Large intestine (tissue), 3 donors: ENCODE measurements at regions not wholly inside any gene's neighbourhood (a gene's known extent, or its start where the extent isn't known, plus 50 kb on each side); places are given as distances from the start of the nearest gene placed in this dataset.

ENCODE experiments used
- DNase-seq, 2 donors: peaks; one replicate each; pipeline versions ENCODE4 v3.0.0 to v3.0.0-alpha.2; 2013
- H3K27ac ChIP-seq: one replicate; pipeline ENCODE4 v1.5.1; 2013; ENCODE audit warnings: low read length
- H3K27me3 ChIP-seq: 2 replicates; pipeline ENCODE4 v1.6.1; 2013; ENCODE audit warnings: low read length; ENCODE audit not compliant: control insufficient read depth, insufficient read depth
- H3K36me3 ChIP-seq: 2 replicates; pipeline ENCODE4 v1.6.1; 2013; ENCODE audit warnings: low read length; ENCODE audit not compliant: control insufficient read depth, insufficient read depth
- H3K4me1 ChIP-seq: one replicate; pipeline ENCODE4 v1.6.1; 2013; ENCODE audit warnings: low read length; ENCODE audit not compliant: control insufficient read depth, insufficient read depth
- H3K4me3 ChIP-seq: one replicate; pipeline ENCODE4 v1.5.1; 2013; ENCODE audit warnings: low read length
- H3K9me3 ChIP-seq: one replicate; pipeline ENCODE4 v1.6.1; 2013; ENCODE audit warnings: mild to moderate bottlenecking, low read depth, low read length, moderate library complexity; ENCODE audit not compliant: control insufficient read depth
- WGBS: methylation state at CpG from one replicate; pipeline ENCODE4 v1.1.5; 2013; ENCODE audit warnings: low lambda C conversion rate; ENCODE audit not compliant: insufficient coverage; 5-methylcytosine and 5-hydroxymethylcytosine counted together

DNA sequence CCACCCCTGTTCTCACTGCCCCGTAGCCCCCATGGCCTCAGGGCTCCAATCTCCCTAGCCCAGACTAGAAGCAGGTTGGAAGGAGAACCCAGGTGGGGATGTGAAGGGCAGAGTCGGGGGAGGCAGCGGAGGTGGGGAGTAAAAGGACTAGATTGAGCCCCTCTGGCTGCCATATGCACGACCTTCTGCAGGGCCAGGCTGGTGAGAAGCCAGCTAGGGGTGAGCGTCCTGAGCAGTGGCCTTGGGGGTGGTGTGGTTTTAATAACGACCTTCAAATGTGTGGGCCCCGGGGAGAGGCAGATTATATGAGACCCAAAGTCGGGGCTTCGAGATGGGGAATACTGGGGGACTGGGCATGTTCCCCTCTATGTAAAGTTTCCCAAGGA is 139.5 kb downstream of the C9orf50 start:
- no peaks in the 10 kb centered on the region for H3K27me3 ChIP-seq
- H3K4me1 ChIP-seq = peaks cover 53% of the 10 kb centered on the region
- DNase-seq = no peak
- no peaks in the 10 kb centered on the region for H3K9me3 ChIP-seq
- H3K4me3 ChIP-seq = peak overlapping the region; percentile 49
- H3K36me3 ChIP-seq = no peaks in the 10 kb centered on the region
- H3K27ac ChIP-seq = peak overlapping the region; percentile 98
- WGBS = no CpG with 5 or more reads among the region's 9 CpGs

- WGBS = no CpG with 5 or more reads among the region's 1 CpG
- peaks cover 53% of the 10 kb centered on the region for H3K4me1 ChIP-seq
- DNase-seq = peak in 1 of 2 donors; percentile 51
Observed at GRCh38 chr9:129480745-129481144, 140.2 kb downstream of the C9orf50 start.

DNA sequence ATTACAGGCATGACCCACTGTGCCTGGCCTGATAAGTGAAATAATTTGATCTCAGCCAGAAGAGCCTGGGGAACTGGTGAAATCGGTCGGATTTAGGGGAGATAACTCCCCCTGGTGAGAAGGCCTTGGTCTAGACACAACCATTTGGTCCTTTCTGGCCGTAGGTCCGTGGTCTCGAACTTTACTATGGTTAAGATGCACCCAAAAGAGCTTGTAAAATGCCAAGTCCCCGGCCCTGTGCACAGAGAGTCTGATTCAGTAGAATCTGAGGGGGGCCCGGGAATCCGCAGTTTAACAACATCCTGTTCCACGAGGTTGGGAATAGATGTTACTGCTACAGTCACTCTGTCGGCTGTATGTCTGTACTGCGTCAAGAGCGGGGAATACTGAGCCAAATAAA is 140.7 kb downstream of the C9orf50 start:
- no peak overlapping the region for H3K4me3 ChIP-seq
- peaks cover 53% of the 10 kb centered on the region for H3K4me1 ChIP-seq
- H3K27me3 ChIP-seq = no peaks in the 10 kb centered on the region
- no peaks in the 10 kb centered on the region for H3K36me3 ChIP-seq
- peaks cover under 1% of the 10 kb centered on the region for H3K9me3 ChIP-seq
- peak overlapping the region; percentile 98 for H3K27ac ChIP-seq
- no peak for DNase-seq
- no CpG with 5 or more reads among the region's 12 CpGs for WGBS

More at GRCh38 chr9:129480745-129481144, 140.2 kb downstream of the C9orf50 start:
- peak overlapping the region; percentile 98 for H3K27ac ChIP-seq
- no peaks in the 10 kb centered on the region for H3K9me3 ChIP-seq
- H3K4me3 ChIP-seq = no peak overlapping the region
- no peaks in the 10 kb centered on the region for H3K36me3 ChIP-seq
- H3K27me3 ChIP-seq = no peaks in the 10 kb centered on the region

- DNase-seq = no peak
- Histone ChIP-seq H3K9me3 (peaks cover 7% of the 10 kb centered on the region), H3K27ac (no peak overlapping the region), H3K4me3 (no peak overlapping the region), H3K27me3 (no peaks in the 10 kb centered on the region), H3K36me3 (no peaks in the 10 kb centered on the region), H3K4me1 (peaks cover 53% of the 10 kb centered on the region)
- 86% methylated on average over 1 of the region's 7 CpGs for WGBS
Observed at GRCh38 chr9:129479631-129480011, 141.3 kb downstream of the C9orf50 start.

DNA sequence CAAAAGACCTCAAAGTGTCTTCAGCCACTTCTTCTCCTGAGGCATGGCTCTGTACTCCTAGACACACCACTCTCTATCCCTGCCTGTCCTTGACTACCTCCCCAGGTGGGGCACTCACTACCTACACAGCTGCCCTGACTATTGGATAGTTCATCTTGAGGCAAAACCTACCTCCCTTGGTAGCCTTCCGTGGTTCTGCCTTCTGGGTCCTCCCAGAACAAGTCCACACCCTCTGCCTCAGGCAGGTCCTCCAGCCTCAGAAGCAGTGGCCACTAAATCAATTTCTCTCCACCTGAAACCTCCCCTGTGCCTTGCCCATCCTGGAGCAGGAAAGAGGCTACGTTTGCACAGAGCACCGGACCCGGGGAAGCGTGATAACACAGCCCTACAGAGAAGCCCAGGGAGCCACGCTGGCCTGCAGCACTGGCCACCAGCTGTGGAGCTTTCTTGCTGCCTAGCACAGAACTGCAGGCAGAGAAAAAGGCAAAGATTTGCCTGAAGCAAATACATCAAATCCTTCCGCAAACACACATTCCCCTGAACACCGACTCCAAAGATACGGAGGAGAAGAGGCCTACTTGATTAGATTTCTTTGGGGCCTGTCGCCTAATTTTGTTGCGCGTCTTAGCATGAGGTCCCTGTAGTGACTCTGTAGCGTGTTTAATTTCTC is 141.8 kb downstream of the C9orf50 start:
- no peaks in the 10 kb centered on the region for H3K27me3 ChIP-seq
- H3K9me3 ChIP-seq = peaks cover 10% of the 10 kb centered on the region
- no peak overlapping the region for H3K4me3 ChIP-seq
- peak in 1 of 2 donors; percentile 17 for DNase-seq
- no peaks in the 10 kb centered on the region for H3K36me3 ChIP-seq
- H3K4me1 ChIP-seq = peaks cover 49% of the 10 kb centered on the region
- peak overlapping the region; percentile 36 for H3K27ac ChIP-seq
- WGBS = no CpG with 5 or more reads among the region's 13 CpGs

DNA sequence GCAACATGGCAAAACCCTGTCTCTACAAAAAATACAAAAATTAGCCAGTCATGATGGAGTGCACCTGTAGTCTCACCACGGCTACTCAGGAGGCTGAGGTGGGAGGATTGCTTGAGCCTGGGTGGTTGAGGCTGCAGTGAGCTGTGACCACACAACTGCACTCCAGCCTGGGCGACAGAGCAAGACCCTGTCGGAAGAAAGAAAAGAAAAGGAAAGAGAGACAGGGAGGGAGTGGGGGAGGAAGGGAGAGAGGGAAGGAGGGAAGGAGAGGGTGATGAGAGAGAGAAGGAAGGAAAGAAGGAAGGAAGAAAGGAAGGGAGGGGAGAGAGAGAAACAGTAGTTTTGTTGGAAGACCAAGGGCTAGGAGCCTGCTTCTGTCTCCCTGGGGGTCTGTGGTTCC is 142.4 kb downstream of the C9orf50 start:
- H3K4me1 ChIP-seq = peaks cover 43% of the 10 kb centered on the region
- no peak for DNase-seq
- H3K27me3 ChIP-seq = no peaks in the 10 kb centered on the region
- no peak overlapping the region for H3K27ac ChIP-seq
- H3K9me3 ChIP-seq = peaks cover 10% of the 10 kb centered on the region
- H3K4me3 ChIP-seq = no peak overlapping the region
- H3K36me3 ChIP-seq = no peaks in the 10 kb centered on the region
- WGBS = 91% methylated on average over 1 of the region's 3 CpGs

DNA sequence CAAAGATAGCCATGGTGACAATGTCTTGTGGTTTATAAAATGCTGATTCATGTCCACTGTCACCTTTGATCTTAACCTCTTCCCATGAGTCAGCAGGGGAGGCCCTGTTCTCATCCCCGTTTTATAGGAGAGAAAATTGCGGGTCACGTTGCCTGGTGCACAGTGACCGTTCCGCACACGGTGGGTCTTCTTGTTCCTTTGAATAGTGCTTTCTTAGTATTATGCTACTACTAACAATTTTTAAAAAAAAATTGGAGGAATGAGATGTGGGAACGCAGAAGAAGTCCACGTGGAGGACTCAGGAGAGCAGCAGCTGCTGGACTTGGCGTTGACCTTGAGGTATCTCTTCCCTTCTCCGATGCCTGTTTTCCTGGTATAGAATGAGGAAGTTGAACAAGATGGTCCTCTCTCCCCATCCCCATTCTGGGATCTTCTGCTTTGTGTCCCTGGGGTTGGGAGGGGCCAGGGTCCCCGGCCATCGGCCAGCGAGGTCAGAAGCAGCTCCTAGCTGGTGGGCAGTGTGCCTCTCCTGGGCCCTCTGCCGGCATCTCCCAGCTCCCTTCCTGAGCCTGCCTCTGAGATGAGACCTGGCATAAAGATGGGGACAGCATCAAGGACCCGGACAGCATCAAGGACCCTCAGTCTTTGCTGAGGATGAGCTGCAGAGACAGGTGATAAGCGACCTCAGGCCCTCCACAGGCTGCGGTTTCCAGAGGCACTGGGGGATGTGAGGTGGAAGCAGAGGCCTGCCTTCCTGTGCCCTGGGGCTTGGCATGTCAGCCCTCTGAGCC is 143.9 kb downstream of the C9orf50 start:
- peaks cover 36% of the 10 kb centered on the region for H3K4me1 ChIP-seq
- WGBS = no CpG with 5 or more reads among the region's 17 CpGs
- no peak overlapping the region for H3K4me3 ChIP-seq
- H3K27ac ChIP-seq = no peak overlapping the region
- H3K27me3 ChIP-seq = no peaks in the 10 kb centered on the region
- peak in 1 of 2 donors; percentile 67 for DNase-seq
- H3K36me3 ChIP-seq = no peaks in the 10 kb centered on the region
- peaks cover 10% of the 10 kb centered on the region for H3K9me3 ChIP-seq

GRCh38 chr9:129474740-129475404 is 146.0 kb downstream of the C9orf50 start:
- Histone ChIP-seq H3K4me1 (peaks cover 16% of the 10 kb centered on the region), H3K27ac (no peak overlapping the region), H3K36me3 (no peaks in the 10 kb centered on the region), H3K27me3 (no peaks in the 10 kb centered on the region), H3K4me3 (no peak overlapping the region), H3K9me3 (peaks cover 10% of the 10 kb centered on the region)
- WGBS = no CpG with 5 or more reads among the region's 6 CpGs
- DNase-seq = no peak

GRCh38 chr9:129473523-129474244 is 147.2 kb downstream of the C9orf50 start:
- Histone ChIP-seq H3K36me3 (no peaks in the 10 kb centered on the region), H3K27ac (no peak overlapping the region), H3K27me3 (no peaks in the 10 kb centered on the region), H3K9me3 (peaks cover 10% of the 10 kb centered on the region), H3K4me3 (no peak overlapping the region), H3K4me1 (peaks cover 6% of the 10 kb centered on the region)
- WGBS = no CpG with 5 or more reads among the region's 15 CpGs
- no peak for DNase-seq

DNA sequence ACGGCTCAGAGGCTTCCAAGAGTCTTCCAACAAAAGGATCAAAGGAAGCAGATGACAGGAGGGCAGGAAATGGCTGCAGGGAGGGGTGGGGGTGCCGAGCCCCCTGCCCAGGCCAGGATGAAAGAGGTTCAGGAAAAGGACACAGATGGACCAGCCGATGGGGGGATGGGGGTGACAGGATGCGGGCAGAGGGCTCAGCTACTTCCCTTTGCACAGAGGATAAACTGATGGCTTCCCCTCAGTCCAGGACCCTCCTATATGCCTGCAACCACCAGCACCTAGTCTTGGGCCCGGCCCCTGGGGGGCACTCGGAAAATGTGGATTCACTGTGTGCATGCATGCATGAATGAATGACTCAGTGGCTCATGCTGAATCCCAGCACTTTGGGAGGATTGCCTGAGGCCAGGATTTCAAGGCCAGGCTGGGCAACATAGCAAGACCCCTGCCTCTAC is 148.2 kb downstream of the C9orf50 start:
- Histone ChIP-seq H3K27ac (no peak overlapping the region), H3K36me3 (no peaks in the 10 kb centered on the region), H3K9me3 (peaks cover 10% of the 10 kb centered on the region), H3K4me1 (peaks cover 6% of the 10 kb centered on the region), H3K27me3 (no peaks in the 10 kb centered on the region), H3K4me3 (no peak overlapping the region)
- no CpG with 5 or more reads among the region's 6 CpGs for WGBS
- DNase-seq = no peak
